ENCODE measurements at regions not wholly inside any gene's neighbourhood (a gene's known extent, or its start where the extent isn't known, plus 50 kb on each side); places are given as distances from the start of the nearest gene placed in this dataset.

- H3K9me2 ChIP-seq (ENCODE audit: insufficient read depth, low read length) = no peaks in the 10 kb centered on the region
- H3K79me2 ChIP-seq (replicated peaks; ENCODE audit: insufficient read depth, low read length) = no peaks in the 10 kb centered on the region
- no peaks in the 10 kb centered on the region for H3K36me3 ChIP-seq (ENCODE audit: insufficient read depth, low read length)
- no peaks in the 10 kb centered on the region for H4K20me1 ChIP-seq (ENCODE audit: insufficient read depth)
- H3K4me2 ChIP-seq (ENCODE audit: low read length) = no peak overlapping the region
- no peaks in the 10 kb centered on the region for H3K27me3 ChIP-seq (ENCODE audit: insufficient read depth, low read depth, low read length)
- TF ChIP-seq EZH2 (IDR thresholded peaks at IDR 0.05; ENCODE audit: borderline replicate concordance, insufficient read depth, low read length, poor library complexity, severe bottlenecking) (no peak), POLR2AphosphoS5 (IDR thresholded peaks at IDR 0.05) (no peak), SMC3 (conservative IDR thresholded peaks at IDR 0.05; ENCODE audit: poor library complexity) (no peak), MXI1 (conservative IDR thresholded peaks at IDR 0.05; ENCODE audit: poor library complexity, severe bottlenecking) (no peak), CTCF (IDR thresholded peaks at IDR 0.05; ENCODE audit: poor library complexity, severe bottlenecking) (no peak), EP300 (conservative IDR thresholded peaks at IDR 0.05; ENCODE audit: poor library complexity, severe bottlenecking) (no peak), RAD21 (conservative IDR thresholded peaks at IDR 0.05) (no peak), TAF1 (IDR thresholded peaks at IDR 0.05; ENCODE audit: low read depth) (no peak), REST (IDR thresholded peaks at IDR 0.05; ENCODE audit: borderline replicate concordance) (no peak)
- no peak overlapping the region for H3K9ac ChIP-seq (ENCODE audit: low read length)
- H3K9me3 ChIP-seq (ENCODE audit: low read length) = no peaks in the 10 kb centered on the region
- H3K4me3 ChIP-seq (ENCODE audit: low read length) = no peak overlapping the region
- H3F3A ChIP-seq (ENCODE audit: insufficient read depth, low read length, poor library complexity, severe bottlenecking) = no peaks in the 10 kb centered on the region
- H2AFZ ChIP-seq (ENCODE audit: low read depth, low read length) = no peak overlapping the region
- no peak overlapping the region for H3K27ac ChIP-seq (ENCODE audit: low read length)
These were observed 281.1 kb downstream of the GALR1 start for GRCh38 chr18:77530732-77531131.

- H3K79me2 ChIP-seq (replicated peaks; ENCODE audit: insufficient read depth, low read length) = no peaks in the 10 kb centered on the region
- no peak overlapping the region for H3K4me3 ChIP-seq (ENCODE audit: low read length)
- no peaks in the 10 kb centered on the region for H3F3A ChIP-seq (ENCODE audit: insufficient read depth, low read length, poor library complexity, severe bottlenecking)
- no peaks in the 10 kb centered on the region for H3K9me3 ChIP-seq (ENCODE audit: low read length)
- no peaks in the 10 kb centered on the region for H3K36me3 ChIP-seq (ENCODE audit: insufficient read depth, low read length)
- H2AFZ ChIP-seq (ENCODE audit: low read depth, low read length) = no peak overlapping the region
- no peaks in the 10 kb centered on the region for H4K20me1 ChIP-seq (ENCODE audit: insufficient read depth)
- H3K27ac ChIP-seq (ENCODE audit: low read length) = no peak overlapping the region
- H3K9me2 ChIP-seq (ENCODE audit: insufficient read depth, low read length) = no peaks in the 10 kb centered on the region
- H3K27me3 ChIP-seq (ENCODE audit: insufficient read depth, low read depth, low read length) = no peaks in the 10 kb centered on the region
- H3K9ac ChIP-seq (ENCODE audit: low read length) = no peak overlapping the region
- TF ChIP-seq EZH2 (IDR thresholded peaks at IDR 0.05; ENCODE audit: borderline replicate concordance, insufficient read depth, low read length, poor library complexity, severe bottlenecking) (no peak), EP300 (conservative IDR thresholded peaks at IDR 0.05; ENCODE audit: poor library complexity, severe bottlenecking) (no peak), SMC3 (conservative IDR thresholded peaks at IDR 0.05; ENCODE audit: poor library complexity) (no peak), RAD21 (conservative IDR thresholded peaks at IDR 0.05) (no peak), POLR2AphosphoS5 (IDR thresholded peaks at IDR 0.05) (no peak), REST (IDR thresholded peaks at IDR 0.05; ENCODE audit: borderline replicate concordance) (no peak), TAF1 (IDR thresholded peaks at IDR 0.05; ENCODE audit: low read depth) (no peak), MXI1 (conservative IDR thresholded peaks at IDR 0.05; ENCODE audit: poor library complexity, severe bottlenecking) (no peak), CTCF (IDR thresholded peaks at IDR 0.05; ENCODE audit: poor library complexity, severe bottlenecking) (no peak)
- H3K4me2 ChIP-seq (ENCODE audit: low read length) = no peak overlapping the region
These were observed 290.2 kb downstream of the GALR1 start for GRCh38 chr18:77539860-77540259.
